ENCODE measurements at regions not wholly inside any gene's neighbourhood (a gene's known extent, or its start where the extent isn't known, plus 50 kb on each side); places are given as distances from the start of the nearest gene placed in this dataset.

- TF ChIP-seq, protein P1, sequence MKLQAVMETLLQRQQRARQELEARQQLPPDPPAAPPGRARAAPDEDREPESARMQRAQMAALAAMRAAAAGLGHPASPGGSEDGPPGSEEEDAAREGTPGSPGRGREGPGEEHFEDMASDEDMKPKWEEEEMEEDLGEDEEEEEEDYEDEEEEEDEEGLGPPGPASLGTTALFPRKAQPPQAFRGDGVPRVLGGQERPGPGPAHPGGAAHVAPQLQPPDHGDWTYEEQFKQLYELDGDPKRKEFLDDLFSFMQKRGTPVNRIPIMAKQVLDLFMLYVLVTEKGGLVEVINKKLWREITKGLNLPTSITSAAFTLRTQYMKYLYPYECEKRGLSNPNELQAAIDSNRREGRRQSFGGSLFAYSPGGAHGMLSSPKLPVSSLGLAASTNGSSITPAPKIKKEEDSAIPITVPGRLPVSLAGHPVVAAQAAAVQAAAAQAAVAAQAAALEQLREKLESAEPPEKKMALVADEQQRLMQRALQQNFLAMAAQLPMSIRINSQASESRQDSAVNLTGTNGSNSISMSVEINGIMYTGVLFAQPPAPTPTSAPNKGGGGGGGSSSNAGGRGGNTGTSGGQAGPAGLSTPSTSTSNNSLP (IDR thresholded peaks at IDR 0.05; ENCODE audit: borderline replicate concordance, low read depth, low read length), result peak; percentile 93
- TF ChIP-seq U2AF1 (optimal IDR thresholded peaks at IDR 0.05; ENCODE audit: low read depth, low read length) (peak; percentile 88), ZNF518B (CRISPR knock-in tag; IDR thresholded peaks at IDR 0.05) (peak; percentile 81; the same call in 1 of the 2 replicates), L3MBTL2 (IDR thresholded peaks at IDR 0.05) (no peak), ELF2 (CRISPR knock-in tag; IDR thresholded peaks at IDR 0.05) (0 out of 2 replicates have a peak, but pooled peaks have one; percentile 55), TAF15 (IDR thresholded peaks at IDR 0.05; ENCODE audit: low read depth, low read length) (peak; percentile 85; the same call in 1 of the 2 replicates), PTBP1 (IDR thresholded peaks at IDR 0.05; ENCODE audit: low read depth, low read length) (0 out of 2 replicates have a peak, but pooled peaks have one; percentile 40), ZNF780A (CRISPR knock-in tag; IDR thresholded peaks at IDR 0.05) (peak; percentile 90; the same call in 1 of the 2 replicates), ZNF512 (tag; IDR thresholded peaks at IDR 0.05) (peak; percentile 7; the same call in 1 of the 2 replicates), FUS (optimal IDR thresholded peaks at IDR 0.05; ENCODE audit: low read depth, low read length) (peak; percentile 82), CTCF (IDR thresholded peaks at IDR 0.05 in 2 of 3, conservative IDR thresholded peaks at IDR 0.05 in 1 of 3; ENCODE audit: insufficient read depth in 2 of 3, low read depth in 1 of 3, low read length in 3 of 3) (no peak), PHTF2 (CRISPR knock-in tag; IDR thresholded peaks at IDR 0.05) (peak; percentile 86; the same call in 1 of the 2 replicates)
- TF ChIP-seq, protein P2, sequence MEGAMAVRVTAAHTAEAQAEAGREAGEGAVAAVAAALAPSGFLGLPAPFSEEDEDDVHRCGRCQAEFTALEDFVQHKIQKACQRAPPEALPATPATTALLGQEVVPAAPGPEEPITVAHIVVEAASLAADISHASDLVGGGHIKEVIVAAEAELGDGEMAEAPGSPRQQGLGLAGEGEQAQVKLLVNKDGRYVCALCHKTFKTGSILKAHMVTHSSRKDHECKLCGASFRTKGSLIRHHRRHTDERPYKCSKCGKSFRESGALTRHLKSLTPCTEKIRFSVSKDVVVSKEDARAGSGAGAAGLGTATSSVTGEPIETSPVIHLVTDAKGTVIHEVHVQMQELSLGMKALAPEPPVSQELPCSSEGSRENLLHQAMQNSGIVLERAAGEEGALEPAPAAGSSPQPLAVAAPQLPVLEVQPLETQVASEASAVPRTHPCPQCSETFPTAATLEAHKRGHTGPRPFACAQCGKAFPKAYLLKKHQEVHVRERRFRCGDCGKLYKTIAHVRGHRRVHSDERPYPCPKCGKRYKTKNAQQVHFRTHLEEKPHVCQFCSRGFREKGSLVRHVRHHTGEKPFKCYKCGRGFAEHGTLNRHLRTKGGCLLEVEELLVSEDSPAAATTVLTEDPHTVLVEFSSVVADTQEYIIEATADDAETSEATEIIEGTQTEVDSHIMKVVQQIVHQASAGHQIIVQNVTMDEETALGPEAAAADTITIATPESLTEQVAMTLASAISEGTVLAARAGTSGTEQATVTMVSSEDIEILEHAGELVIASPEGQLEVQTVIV (CRISPR knock-in tag; IDR thresholded peaks at IDR 0.05; ENCODE audit: borderline replicate concordance), result 0 out of 2 replicates have a peak, but pooled peaks have one; percentile 4
These were observed 1526.5 kb upstream of the TPTE start (continued) for GRCh38 chr21:8994640-8995511.
